CD4-positive, alpha-beta T cell treated with Interleukin-6 at 100 ng/mL for 8 hours (primary cell): ENCODE measurements at regions not wholly inside any gene's neighbourhood (a gene's known extent, or its start where the extent isn't known, plus 50 kb on each side); places are given as distances from the start of the nearest gene placed in this dataset.

Experiments
- DNase-seq: peaks from one replicate; pipeline ENCODE4 v3.0.0-alpha.2; 2020; ENCODE audit warnings: mixed read lengths, low spot score

DNA sequence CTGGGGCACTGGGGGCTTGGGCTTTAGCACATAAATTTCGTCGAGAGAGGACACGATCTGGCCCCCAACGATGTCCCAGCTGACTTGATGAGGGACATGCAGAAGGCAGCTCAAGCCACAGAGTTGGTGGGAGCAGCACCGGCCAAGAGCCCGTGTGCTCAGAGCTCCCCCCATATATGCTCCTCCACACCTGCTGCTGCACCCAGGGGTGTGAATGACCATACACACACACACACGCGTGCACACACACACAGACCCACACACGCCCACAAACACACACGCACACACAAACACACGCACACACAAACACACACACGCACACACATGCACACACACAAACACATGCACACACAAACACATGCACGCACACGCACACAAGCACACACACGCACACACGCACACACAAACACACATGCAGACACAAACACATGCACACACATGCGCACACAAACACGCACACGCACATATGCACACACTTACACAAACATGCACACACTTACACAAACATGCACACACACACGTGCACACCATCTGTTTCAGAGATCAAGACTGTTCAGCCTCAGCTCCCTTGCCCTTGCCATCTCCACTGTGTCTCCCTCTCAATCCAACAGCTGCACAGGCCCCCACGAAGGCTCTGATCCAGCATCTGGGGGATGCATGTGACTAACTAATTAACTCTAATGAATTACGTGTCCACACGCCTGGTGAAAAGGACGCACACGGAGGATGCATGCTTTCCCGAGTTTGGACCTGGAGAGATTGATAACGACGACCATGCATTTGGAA lies 85.6 kb upstream of the TNRC6C start:
- DNase-seq: no peak

DNA sequence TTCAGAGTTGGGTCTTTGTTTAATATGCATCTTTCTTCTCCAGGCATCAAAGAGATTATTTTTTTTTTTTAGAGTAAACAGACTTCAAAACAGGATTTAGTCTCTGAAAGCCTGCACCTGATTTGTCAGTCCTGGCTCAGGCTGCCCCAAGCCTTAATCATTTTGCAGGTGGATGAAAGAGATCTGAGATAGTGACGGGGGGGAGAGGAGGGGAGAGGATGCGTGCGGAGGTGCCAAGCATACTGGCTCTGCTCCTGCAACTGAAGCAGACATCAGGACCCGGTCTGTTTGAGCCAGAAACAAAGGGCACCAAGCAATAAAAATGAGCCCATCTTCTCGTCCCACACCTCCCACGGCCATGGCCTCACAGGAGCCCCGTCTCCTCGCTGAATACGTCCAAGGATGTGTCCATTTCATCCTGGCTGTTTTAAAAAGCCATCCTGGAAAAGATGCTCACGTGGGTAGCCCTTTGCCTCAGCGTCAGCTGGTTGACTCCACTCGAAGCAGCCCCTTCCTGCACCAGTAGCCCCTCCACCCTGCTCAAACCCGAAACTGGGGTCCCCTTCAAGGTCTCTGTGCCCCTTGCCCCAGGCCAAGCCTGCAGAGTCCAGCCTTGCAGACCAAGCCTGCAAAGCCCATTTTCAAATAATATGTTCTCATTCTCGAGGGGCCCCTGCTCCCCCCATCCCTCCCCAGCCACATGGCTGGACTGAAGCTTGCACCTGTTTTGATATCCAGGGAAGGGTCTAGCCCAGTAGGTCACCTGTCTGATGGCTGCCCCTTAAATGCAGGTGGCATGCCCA lies 84.8 kb upstream of the TNRC6C start:
- peak; percentile 41 for DNase-seq

DNA sequence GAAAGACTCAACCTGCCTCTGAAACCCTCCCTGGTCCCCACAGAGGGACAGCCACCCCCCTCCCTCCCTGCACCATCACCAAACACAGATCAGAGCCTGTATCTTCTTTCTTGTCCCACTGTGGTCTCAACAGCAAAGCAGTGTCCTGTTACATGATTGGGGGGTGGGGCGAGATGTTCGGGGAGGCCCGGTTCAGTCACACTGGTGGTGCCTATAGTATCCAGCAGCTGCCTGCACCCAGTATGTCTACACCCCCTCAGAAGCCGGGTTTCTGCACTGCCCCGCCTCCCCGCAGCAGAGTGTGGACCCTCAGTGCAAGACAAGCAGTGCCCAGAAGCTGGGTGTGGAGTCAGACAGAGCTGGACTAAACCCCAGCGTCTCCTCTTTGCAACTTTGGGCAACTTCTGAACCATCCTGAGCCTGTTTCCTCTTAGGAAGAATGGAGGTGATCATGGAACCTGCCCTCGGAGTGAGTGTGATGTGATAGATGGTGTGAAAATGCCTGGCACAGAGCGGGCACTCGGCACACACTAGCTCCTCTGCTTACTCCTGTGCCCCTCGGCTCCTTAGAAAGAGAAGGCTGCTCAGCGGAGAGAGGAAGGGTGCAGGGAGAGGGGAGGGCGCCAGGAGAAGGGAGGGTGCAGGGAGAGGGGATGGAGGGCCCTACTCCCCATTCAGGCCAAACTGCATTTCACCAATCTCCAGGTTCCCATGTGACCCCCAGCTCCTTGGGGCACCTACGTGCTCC lies 84.0 kb upstream of the TNRC6C start:
- DNase-seq: no peak

DNA sequence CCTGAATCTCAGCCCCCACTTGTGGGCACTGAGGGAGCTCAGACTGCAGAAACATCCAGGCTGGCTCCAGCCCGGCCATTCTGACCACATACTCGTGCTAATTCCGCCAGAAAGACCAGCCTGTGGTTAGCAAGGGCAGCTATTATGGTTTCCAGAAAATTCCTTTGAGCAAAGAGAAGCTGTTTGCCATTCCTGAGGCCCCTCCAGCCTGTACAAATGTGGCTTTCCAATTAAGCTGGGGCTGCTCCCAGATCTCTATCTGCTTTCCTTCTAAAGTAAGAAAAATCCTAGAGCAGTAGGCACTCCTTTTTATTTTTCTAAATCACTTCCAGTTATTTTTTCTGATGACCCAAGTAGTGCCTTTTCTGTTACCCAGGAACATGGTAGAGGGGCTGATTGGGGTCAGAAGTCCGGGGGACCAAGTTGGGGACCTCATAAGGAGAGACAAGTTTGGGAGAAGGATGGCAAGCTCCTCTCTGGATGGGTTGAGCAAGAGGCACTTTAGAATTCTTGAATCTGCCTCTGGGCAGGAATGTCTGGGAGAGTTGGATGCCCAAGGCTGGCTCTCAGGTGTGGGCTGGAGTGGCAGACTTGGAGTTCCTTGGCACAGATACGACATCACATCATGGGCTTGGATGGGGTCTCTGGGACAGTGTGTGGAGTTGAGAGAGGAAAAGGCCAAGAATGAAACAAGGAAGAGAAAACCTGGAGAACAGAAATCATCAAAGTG lies 83.3 kb upstream of the TNRC6C start:
- no peak for DNase-seq

DNA sequence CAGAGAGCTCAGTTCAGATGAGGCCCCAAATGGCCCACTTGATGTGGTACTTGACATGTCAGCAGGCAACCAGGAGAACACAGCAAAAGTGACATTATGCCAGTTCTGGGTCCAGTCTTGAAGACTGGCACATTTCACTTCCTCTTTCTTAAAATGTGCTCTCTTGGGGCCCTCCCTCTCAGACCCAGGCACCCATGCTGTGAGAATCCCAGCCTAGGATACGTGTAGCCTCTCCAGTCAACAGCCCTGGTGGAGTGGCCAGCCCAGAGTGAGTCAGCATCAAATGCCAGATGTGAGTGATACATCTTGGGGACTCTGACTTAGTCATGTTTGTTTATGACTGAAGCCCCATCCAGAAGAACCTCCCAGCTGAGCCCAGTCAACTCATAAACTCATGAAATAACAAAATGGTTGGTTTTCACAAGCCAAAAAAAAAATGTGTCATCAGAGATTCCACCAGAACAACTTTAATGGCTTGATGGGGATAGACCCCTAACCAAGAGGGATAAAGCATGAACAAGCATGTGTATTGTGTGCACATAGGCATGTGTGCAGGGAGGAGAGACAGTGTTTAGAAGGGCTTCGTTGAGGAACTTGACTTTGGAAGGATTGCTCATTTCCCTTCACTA lies 82.5 kb upstream of the TNRC6C start:
- DNase-seq: no peak

DNA sequence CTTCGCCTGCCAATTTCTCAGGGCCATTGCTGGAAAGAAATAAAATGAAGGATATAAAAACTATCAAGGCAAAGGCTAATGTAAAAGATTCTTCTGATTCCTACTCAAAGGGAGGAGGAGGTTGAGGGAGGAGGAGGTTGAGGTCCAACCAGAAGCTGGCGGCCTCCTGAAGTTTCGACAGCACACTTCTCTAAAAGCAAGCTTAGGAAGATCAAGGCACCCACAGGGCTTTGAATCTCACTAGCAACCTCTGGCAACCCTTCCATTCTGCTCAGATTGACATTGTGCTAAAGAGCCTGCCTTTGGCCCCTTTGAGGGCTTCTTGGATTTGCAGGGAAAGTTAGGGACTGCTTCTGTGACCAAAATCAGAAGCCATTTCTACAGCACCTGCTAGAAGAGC lies 81.5 kb upstream of the TNRC6C start:
- no peak for DNase-seq

DNA sequence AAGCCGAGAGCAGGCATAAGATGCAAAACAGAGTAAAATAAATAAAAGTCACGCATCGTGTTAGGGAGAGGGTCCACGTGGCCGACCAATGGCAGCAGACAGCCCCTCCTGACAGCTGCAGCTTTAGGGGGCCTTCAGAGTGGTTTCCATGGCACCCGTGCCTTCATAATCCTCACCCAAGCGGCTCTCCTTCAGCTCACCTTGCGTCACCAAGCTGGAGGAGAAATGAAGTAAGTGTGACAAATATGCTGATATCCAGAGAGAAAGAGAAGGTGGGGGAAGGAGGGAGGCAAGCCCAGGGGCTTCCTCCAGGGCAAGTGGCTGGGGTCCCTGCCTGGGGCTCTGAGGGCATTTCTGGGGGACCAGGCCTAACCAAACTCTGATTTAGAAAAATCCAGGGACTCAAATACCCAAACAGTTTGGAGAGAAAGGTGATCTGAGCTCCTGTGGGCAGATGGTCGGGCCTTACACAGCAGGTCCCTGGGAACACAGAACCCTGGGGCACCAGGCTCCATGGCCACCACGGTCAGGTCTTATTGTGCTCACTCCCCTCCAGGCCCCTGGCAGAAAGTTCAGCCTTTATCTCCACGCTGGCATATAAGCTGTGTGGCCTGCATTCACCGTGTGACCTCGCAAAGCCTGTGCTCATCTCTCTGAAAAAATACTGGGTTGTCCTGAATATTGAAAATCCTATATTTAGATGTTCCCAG lies 80.7 kb upstream of the TNRC6C start:
- DNase-seq: no peak

DNA sequence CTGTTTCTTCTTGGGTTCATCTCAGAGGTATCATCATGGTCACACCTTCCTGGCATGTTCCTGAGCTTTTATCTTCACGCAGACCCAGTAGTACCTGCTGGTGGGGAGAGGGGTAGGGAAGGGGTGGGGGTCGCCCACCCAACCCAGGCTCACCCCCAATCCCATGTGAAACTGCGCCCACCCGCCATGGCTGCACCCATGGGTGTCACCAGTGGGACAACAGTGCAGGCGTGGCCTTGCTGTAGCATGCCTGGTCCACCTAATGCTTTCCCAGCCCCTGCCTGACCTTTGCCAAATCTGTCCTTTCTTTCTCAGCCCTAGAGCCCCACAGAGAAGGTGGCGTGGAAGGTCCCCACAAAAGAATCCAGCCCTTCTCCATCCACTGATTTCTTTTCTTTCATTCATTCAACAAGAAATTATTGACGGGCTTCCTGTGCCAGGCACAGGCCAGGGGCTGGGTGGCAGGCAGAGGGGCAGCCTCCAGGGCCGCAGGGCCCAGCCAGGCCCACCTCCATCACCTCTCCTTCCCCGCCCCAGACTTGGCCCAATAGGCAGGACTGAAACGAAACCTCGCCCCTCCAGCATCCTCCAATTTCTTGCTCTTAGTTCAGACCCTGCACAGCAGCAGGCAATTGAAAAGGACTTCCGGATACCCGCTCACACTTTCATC lies 79.1 kb upstream of the TNRC6C start:
- DNase-seq: no peak

DNA sequence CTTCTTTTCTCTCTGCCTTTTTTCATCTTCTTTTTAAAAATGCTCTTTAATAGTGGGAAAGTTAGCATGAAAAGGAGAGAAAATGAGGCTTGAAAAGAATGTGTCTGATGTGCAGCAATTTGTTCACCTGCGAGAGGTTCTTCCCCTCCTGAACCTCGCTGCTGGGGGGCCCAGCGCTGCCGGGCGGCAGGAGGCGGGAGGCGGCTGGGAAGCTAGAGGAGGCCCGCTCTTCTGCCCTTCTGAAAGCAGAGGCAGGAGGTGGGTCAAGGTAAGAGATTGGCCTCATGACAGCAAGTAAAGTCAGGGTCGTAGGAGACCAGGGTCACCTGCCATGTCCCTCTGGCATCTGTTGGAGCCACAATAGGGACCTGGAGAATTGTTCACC lies 78.6 kb upstream of the TNRC6C start:
- DNase-seq: no peak

DNA sequence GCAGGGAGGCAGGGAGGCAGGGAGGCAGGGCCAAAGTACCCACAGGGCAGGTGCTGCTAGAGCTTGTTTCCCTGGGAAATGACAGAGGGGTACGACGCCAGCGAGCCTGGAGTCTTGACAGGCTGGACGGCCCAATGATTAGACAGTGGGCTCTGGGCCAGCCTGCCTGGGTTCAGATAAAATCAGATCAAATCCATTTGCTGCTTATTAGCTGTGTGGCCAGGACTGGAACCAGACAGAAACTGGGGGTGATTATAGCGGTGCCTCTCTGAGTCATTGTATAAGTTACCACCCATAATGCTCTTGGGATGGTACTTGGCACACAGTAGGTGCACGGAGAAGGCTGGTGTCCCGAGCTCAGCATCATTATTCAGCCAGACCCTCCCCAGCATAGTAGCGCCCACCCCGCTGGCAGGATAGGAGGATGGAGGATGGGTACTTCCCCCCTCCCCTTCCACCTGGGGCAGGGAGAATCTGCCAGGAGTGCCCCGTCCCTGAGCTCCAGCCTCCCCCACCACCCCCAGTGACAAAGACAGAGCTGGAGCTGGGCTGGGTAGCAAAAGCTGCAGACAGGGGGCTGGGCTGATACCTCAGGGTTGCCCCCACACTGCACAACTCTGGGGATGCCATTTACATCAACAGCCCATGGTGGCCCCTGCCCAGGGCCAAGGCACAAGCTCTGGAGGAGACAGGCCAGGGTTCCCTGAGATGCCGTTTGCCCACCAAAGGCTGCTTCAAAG lies 77.6 kb upstream of the TNRC6C start:
- no peak for DNase-seq

DNA sequence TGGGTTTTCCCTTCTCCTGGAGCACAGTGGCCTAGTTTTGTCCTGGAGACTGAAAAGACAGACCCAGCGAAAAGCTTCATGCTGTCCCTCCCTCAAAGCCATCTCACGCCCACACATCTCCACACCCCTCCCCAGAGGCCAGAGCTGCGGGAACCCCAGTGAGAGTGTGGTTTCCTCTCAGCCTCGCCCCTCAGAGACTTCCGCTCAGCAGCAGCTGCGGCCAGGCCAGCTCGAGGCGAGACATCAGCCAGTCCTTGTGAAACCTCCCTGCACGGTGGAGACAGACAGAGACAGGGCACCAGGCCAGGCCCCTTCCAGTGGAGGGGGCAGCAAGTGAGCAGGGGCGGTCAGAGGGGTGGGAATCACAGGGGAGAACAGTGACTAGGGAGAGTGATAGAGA lies 77.0 kb upstream of the TNRC6C start:
- DNase-seq: peak; percentile 82

DNA sequence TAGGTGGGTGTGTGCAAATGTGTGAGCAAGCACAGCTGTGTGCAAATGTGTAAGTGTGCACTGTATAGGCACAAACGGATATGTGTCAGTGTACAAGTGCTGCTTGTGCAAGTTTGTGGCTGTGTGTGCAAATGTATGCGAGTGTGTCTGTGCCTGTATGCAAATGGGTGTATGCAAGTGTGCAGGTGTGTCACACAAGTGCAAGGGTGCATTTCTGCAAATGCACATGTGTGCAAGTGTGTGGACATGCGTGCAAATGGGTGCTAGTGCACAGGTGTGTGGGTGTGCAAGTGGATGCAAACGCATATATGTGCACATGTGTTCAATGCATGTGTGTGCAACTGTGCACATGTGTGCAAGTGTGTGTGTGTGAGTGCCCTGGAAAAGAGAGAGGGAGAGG lies 76.5 kb upstream of the TNRC6C start:
- DNase-seq: no peak

DNA sequence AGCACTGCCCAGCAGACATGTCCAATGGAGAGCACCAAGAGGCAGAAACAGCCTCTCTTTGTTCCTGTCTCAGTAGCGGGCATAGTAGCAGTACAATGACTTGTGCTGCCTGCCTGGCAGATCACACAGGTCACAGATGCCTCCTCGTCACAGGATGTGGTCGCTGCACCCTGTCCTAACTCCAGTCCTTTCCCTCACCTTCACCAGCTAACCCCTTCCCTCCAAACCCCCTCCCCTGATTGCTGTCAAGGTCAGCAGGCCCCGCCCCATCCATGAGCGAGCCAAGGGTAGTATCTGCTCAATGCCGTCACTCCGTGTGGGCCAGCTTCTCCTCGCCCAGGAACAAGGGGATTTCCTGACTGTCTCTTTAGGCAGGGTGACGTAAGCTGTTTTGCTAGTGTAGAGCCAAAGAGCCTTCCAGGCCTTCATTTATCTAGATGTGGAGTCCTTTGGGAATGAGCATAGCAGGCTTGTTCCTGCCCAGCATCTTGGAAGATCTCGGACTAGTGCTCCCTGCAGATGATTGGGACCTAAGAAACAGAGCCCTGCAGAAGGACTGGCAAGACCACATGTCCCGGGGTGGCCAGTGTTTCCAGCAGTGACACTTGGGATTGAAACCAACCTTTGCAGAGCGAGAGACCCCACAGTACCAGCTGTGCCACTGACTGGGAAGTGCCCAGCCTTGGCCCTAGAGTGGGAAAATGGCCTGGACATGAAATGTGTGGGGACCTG lies 75.9 kb upstream of the TNRC6C start:
- DNase-seq: peak; percentile 85

DNA sequence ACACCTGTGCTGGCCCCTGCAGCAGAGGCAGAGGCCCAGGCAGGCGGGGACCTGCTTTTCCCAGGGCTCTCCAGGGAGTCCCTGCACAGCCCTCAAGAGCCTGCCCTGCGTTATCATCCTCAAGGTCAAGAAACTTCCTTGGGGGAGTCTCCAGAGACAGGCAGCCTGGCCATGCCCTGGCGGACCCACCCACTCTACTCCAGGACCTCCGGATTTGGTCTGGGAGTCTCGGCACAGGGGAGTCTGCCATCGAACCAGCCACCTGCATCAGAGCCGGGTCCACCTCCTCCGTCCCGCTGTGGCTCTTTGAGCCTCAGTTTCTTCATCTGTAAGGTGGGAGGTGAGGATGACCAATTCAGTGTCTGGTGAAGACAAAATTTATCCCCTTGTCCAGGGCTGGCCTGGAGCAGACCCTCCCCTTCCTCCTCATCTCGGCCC lies 75.3 kb upstream of the TNRC6C start:
- DNase-seq: no peak

DNA sequence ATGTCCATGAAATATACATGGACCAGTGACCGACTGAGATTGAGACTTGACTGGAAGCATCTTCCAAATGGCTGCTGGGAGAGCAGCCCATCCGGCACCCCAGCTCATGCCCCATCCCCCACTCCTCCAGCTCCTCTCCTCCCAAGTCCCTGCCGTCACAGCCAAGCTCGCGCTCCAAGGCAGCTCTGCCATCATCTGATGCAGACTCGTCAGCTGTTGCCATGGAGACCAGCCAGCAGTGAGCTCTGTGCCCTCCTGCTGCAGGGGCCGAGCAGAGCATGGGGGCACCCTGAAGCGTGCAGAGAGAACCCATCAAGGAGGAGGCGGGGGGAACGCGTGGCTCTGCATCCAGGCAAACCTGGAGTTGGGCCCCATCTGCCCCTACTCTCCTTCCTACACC lies 74.5 kb upstream of the TNRC6C start:
- no peak for DNase-seq

DNA sequence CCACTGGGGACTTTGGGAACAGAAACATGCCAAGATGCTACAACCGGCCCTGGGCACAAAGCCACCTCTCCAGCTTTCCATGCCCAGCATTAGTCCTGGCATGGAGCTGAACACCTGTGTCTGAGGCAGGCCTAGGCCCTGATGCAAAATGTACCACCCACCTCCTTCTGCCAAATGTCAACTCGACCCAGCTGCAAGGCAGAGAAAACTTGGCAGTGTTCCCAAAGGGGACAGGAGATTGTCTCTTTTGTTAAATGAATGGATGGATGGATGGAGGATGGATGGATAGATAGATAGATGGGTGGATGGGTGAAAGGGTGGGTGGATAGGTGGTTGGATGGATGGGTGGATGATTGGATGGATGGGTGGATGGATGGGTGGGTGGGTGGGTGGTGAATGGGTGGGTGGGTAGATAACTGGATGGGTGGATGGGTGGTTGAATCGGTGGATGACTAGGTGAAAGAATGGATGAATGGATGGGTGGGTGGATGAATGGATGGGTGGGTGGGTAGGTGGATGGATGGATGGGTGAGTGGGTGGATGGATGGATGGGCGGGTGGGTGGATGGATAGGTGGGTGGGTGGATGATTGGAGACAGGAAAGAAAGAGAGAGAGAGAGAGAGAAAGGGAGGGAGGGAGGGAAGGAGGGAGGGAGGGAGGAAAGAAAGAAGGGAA lies 73.4 kb upstream of the TNRC6C start:
- no peak for DNase-seq

DNA sequence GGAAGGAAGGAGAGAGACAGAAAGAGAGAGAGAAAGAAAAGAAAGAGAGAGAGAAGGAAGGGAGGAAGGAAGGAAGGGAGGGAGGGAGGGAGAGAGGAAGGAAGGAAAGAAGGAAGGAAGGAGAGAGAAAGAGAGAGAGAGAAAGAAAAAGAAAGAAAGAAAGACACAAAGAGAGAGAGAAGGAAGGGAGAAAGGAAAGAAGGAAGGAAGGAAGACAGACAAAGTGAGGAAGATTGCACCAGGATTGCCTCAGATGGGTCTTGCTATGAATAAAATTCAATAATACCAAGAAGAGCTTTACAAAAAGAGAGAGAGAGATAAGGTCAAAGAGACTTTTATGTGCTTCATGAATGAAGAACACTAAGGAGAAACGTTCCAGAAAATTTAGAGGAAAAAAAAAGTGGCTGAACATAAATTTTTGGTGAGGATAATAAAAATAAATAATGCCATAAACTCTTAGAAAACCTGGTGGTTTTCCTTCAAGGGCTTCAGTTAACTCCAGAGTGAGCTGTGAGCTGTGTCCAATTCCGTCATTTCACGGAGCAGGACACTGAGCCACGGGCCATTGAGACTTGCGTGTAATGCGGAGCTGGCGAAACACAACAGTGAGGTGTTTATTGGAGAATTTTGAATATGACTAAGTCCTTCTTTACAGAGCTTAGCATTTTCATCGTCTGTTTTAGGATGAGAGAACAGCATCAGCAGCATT lies 72.7 kb upstream of the TNRC6C start:
- no peak for DNase-seq

DNA sequence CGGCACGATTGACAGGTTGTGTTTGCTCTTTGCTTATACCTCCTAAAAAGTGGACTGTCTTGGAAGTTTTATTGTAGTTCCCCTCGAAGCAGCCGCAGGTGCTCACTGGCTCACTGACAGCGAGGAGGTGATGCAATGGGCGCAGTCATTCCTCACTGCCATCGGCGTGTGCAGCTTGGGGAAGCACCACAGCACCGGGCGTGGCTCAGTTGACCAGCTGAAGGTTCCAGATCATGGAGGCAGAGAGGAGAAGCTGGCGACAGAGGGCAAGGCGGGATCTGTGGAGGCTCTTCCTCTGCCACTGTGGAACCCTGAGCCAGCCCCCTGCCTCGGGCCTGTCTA lies 72.1 kb upstream of the TNRC6C start:
- DNase-seq: no peak
